SK-N-SH treated with all-trans-retinoic acid at 6 μM for 48 hours (cell line): ENCODE measurements at regions not wholly inside any gene's neighbourhood (a gene's known extent, or its start where the extent isn't known, plus 50 kb on each side); places are given as distances from the start of the nearest gene placed in this dataset.
"Not testable (repeated sequence)": the region's sequence is repeated elsewhere in the genome, so short reads cannot be mapped to it uniquely, and the experiment has no call there.

Experiments
- ATAC-seq: fragments of 200-7000 bp; cut with Tn5 transposase; 3 replicates; pipeline ENCODE4 v1.9.1; 2020; ENCODE audit warnings: mild to moderate bottlenecking, moderate library complexity
- ARNTL ChIP-seq: fragments of 450-650 bp; formaldehyde crosslinking; IDR thresholded peaks from 2 replicates; pipeline ENCODE4 v1.5.0; 2020; ENCODE audit warnings: low read depth, mild to moderate bottlenecking, moderate library complexity, borderline replicate concordance
- BACH2 ChIP-seq: fragments of 250-450 bp; sonication (Bioruptor Pico); IDR thresholded peaks from 2 replicates; pipeline ENCODE4 v1.9.0; 2021; ENCODE audit warnings: mild to moderate bottlenecking, borderline replicate concordance
- CSRNP3 ChIP-seq: fragments of 250-450 bp; sonication (Bioruptor Pico); IDR thresholded peaks from 2 replicates; pipeline ENCODE4 v1.5.1; 2021; ENCODE audit warnings: mild to moderate bottlenecking, moderate library complexity
- ESRRG ChIP-seq: fragments of 250-450 bp; sonication (Bioruptor Pico); IDR thresholded peaks from 2 replicates; pipeline ENCODE4 v1.6.1; 2021; ENCODE audit warnings: mild to moderate bottlenecking
- GLIS3 ChIP-seq: fragments of 250-450 bp; sonication (Bioruptor Pico); IDR thresholded peaks from 2 replicates; pipeline ENCODE4 v1.5.0; 2020; ENCODE audit warnings: mild to moderate bottlenecking, moderate library complexity
- ISL1 ChIP-seq: fragments of 250-450 bp; sonication (Bioruptor Pico); IDR thresholded peaks from 2 replicates; pipeline ENCODE4 v2.1.2; 2022; ENCODE audit warnings: mild to moderate bottlenecking, moderate library complexity
- OSR1 ChIP-seq: fragments of 250-450 bp; sonication (Bioruptor Pico); IDR thresholded peaks from 2 replicates; pipeline ENCODE4 v1.8.0; 2022; ENCODE audit warnings: moderate library complexity, mild to moderate bottlenecking, inconsistent platforms
- PATZ1 ChIP-seq: fragments of 250-450 bp; sonication (Bioruptor Pico); IDR thresholded peaks from 2 replicates; pipeline ENCODE4 v1.8.0; 2020; ENCODE audit warnings: mild to moderate bottlenecking, moderate library complexity, borderline replicate concordance
- POU6F1 ChIP-seq: fragments of 250-450 bp; sonication (Bioruptor Pico); IDR thresholded peaks from 2 replicates; pipeline ENCODE4 v1.8.0; 2021; ENCODE audit warnings: low read depth, mild to moderate bottlenecking, moderate library complexity, borderline replicate concordance
- RARB ChIP-seq: fragments of 250-450 bp; sonication (Bioruptor Pico); IDR thresholded peaks from 2 replicates; pipeline ENCODE4 v1.8.0; 2021; ENCODE audit warnings: mild to moderate bottlenecking, moderate library complexity
- SNAI2 ChIP-seq: fragments of 250-450 bp; sonication (Bioruptor Pico); IDR thresholded peaks from 2 replicates; pipeline ENCODE4 v1.5.0; 2020; ENCODE audit warnings: mild to moderate bottlenecking, moderate library complexity
- TCF4 ChIP-seq: fragments of 250-450 bp; sonication (Bioruptor Pico); IDR thresholded peaks from 2 replicates; pipeline ENCODE4 v1.8.0; 2021; ENCODE audit warnings: mild to moderate bottlenecking, moderate library complexity, borderline replicate concordance
- TOX ChIP-seq: fragments of 250-450 bp; sonication (Bioruptor Pico); IDR thresholded peaks from 2 replicates; pipeline ENCODE4 v1.8.0; 2021; ENCODE audit warnings: mild to moderate bottlenecking, moderate library complexity, borderline replicate concordance
- TSHZ2 ChIP-seq: fragments of 250-450 bp; sonication (Bioruptor Pico); IDR thresholded peaks from 2 replicates; pipeline ENCODE4 v1.5.0; 2020; ENCODE audit warnings: mild to moderate bottlenecking, moderate library complexity
- ZC3H10 ChIP-seq: fragments of 250-450 bp; sonication (Bioruptor Pico); IDR thresholded peaks from 2 replicates; pipeline ENCODE4 v1.5.1; 2021; ENCODE audit warnings: mild to moderate bottlenecking, moderate library complexity
- ZFP3 ChIP-seq: fragments of 250-450 bp; sonication (Bioruptor Pico); IDR thresholded peaks from 2 replicates; pipeline ENCODE4 v1.5.0; 2020; ENCODE audit warnings: mild to moderate bottlenecking, moderate library complexity
- ZNF565 ChIP-seq: fragments of 450-650 bp; formaldehyde crosslinking; conservative IDR thresholded peaks from 2 replicates; pipeline ENCODE4 v1.5.0; 2020; ENCODE audit warnings: low read depth, mild to moderate bottlenecking, moderate library complexity
- ZNF70 ChIP-seq: fragments of 450-650 bp; formaldehyde crosslinking; IDR thresholded peaks from 2 replicates; pipeline ENCODE4 v1.5.0; 2020; ENCODE audit warnings: mild to moderate bottlenecking, moderate library complexity
- ZNF8 ChIP-seq: fragments of 450-650 bp; formaldehyde crosslinking; IDR thresholded peaks from 2 replicates; pipeline ENCODE4 v1.5.0; 2020; ENCODE audit warnings: mild to moderate bottlenecking, moderate library complexity
- TF ChIP-seq, protein P1 (sequence below): fragments of 250-450 bp; sonication (Bioruptor Pico); IDR thresholded peaks from 2 replicates; pipeline ENCODE4 v1.5.1; 2020; ENCODE audit warnings: low read depth, mild to moderate bottlenecking, moderate library complexity

GRCh38 chr15:69704700-69705099 is 252.1 kb downstream of the RPLP1 start (continued):
- TF ChIP-seq TSHZ2 (no peak), ZNF565 (CRISPR knock-in tag) (no peak), ZC3H10 (CRISPR knock-in tag) (no peak), SNAI2 (CRISPR knock-in tag) (no peak), RARB (CRISPR knock-in tag) (no peak), ESRRG (CRISPR knock-in tag) (no peak)
- TF ChIP-seq, all 23 proteins: peak for 0

GRCh38 chr15:69706353-69707097 is 253.9 kb downstream of the RPLP1 start:
- no peak for TF ChIP-seq TCF4 (CRISPR knock-in tag)
- no peak for TF ChIP-seq PATZ1
- no peak for TF ChIP-seq POU6F1
- no peak for TF ChIP-seq TSHZ2
- TF ChIP-seq ESRRG (CRISPR knock-in tag), result no peak
- TF ChIP-seq ZNF565 (CRISPR knock-in tag), result no peak
- TF ChIP-seq CSRNP3 (CRISPR knock-in tag), result no peak
- TF ChIP-seq RARB (CRISPR knock-in tag), result no peak
- TF ChIP-seq, protein P1, sequence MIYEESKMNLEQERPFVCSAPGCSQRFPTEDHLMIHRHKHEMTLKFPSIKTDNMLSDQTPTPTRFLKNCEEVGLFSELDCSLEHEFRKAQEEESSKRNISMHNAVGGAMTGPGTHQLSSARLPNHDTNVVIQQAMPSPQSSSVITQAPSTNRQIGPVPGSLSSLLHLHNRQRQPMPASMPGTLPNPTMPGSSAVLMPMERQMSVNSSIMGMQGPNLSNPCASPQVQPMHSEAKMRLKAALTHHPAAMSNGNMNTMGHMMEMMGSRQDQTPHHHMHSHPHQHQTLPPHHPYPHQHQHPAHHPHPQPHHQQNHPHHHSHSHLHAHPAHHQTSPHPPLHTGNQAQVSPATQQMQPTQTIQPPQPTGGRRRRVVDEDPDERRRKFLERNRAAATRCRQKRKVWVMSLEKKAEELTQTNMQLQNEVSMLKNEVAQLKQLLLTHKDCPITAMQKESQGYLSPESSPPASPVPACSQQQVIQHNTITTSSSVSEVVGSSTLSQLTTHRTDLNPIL (CRISPR knock-in tag), result no peak
- no peak for TF ChIP-seq ISL1 (CRISPR knock-in tag)
- TF ChIP-seq OSR1 (CRISPR knock-in tag), result no peak
- TF ChIP-seq ZNF8 (CRISPR knock-in tag), result no peak
- no peak for TF ChIP-seq ZFP3 (CRISPR knock-in tag)
- no peak for TF ChIP-seq ZC3H10 (CRISPR knock-in tag)
- no peak for TF ChIP-seq SNAI2 (CRISPR knock-in tag)
- TF ChIP-seq ARNTL (CRISPR knock-in tag), result no peak
- no peak for TF ChIP-seq BACH2 (CRISPR knock-in tag)
- no peak for TF ChIP-seq ZNF70 (CRISPR knock-in tag)
- TF ChIP-seq TOX, result no peak
- no peak for TF ChIP-seq GLIS3
- no peak for ATAC-seq

DNA sequence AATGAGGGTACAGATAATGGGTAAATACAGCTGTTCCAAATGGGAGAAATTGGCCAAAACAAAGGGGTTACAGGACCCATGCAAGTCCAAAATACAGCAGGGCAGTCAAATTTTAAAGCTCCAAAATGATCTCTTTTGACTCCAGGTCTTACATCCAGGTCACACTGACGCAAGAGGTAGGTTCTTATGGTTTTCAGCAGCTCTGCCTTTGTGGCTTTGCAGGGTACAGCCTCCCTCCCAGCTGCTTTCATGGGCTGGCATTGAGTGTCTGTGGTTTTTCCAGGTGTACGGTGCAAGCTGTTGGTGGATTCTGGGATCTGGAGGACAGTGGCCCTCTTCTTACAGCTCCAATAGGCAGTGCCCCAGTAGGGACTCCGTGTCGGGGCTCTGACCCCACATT is 254.6 kb downstream of the RPLP1 start:
- not testable (repeated sequence) for ATAC-seq

DNA sequence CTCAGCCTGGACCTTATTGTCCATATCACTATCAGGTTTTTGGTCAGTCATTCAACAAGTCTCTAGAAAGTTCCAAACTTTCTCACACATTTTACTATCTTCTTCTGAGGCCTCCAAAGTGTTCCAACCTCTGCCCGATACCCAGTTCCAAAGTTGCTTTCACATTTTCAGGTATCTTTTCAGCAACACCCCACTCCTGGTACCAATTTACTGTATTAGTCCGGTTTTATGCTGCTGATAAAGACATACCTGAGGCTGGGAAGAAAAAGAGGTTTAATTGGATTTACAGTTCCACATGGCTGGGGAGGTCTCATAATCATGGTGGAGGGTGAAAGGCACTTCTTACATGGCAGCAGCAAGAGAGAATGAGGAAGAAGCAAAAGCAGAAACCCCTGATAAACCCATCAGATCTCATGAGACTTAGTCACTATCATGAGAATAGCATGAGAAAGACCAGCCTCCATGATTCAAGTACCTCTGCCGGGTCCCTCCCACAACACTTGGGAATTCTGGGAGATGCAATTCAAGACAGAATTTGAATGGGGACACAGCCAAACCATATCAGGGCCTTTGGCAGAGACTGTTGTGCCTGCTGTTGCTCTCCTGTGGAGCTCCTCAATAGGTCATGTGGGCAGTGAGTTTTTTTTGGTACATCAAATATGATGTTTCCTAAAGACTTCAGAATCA is 256.0 kb downstream of the RPLP1 start:
- ATAC-seq, result not testable (repeated sequence)
